ENCODE measurements at regions not wholly inside any gene's neighbourhood (a gene's known extent, or its start where the extent isn't known, plus 50 kb on each side); places are given as distances from the start of the nearest gene placed in this dataset.

- TF ChIP-seq, protein P1, sequence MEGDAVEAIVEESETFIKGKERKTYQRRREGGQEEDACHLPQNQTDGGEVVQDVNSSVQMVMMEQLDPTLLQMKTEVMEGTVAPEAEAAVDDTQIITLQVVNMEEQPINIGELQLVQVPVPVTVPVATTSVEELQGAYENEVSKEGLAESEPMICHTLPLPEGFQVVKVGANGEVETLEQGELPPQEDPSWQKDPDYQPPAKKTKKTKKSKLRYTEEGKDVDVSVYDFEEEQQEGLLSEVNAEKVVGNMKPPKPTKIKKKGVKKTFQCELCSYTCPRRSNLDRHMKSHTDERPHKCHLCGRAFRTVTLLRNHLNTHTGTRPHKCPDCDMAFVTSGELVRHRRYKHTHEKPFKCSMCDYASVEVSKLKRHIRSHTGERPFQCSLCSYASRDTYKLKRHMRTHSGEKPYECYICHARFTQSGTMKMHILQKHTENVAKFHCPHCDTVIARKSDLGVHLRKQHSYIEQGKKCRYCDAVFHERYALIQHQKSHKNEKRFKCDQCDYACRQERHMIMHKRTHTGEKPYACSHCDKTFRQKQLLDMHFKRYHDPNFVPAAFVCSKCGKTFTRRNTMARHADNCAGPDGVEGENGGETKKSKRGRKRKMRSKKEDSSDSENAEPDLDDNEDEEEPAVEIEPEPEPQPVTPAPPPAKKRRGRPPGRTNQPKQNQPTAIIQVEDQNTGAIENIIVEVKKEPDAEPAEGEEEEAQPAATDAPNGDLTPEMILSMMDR (IDR thresholded peaks at IDR 0.05) = no peak
- no peak for TF ChIP-seq POLR2A (IDR thresholded peaks at IDR 0.05)
These were observed 105.6 kb upstream of the MYO3A start for GRCh38 chr10:25828475-25828874.
